NB4 (cell line): ENCODE measurements at regions not wholly inside any gene's neighbourhood (a gene's known extent, or its start where the extent isn't known, plus 50 kb on each side); places are given as distances from the start of the nearest gene placed in this dataset.

Experiments used
- CTCF ChIP-seq: IDR thresholded peaks from one replicate; pipeline ENCODE4 v1.5.1; 2012; ENCODE audit warnings: low read depth, low read length
- MAX ChIP-seq: IDR thresholded peaks from 2 replicates; pipeline ENCODE4 v1.6.1; 2011; ENCODE audit warnings: low read depth, low read length

- TF ChIP-seq CTCF (no peak), MAX (no peak)
Measured at GRCh38 chr11:116543911-116544475, 228.8 kb downstream of the BUD13 start.
